Urinary bladder (tissue), 3 donors: ENCODE measurements at regions not wholly inside any gene's neighbourhood (a gene's known extent, or its start where the extent isn't known, plus 50 kb on each side); places are given as distances from the start of the nearest gene placed in this dataset.

Source experiments
- DNase-seq: peaks from one replicate; pipeline ENCODE4 v3.0.0-alpha.2; 2015; ENCODE audit errors: extremely low spot score
- H3K27ac ChIP-seq: one replicate; pipeline ENCODE4 v1.5.1; 2013; ENCODE audit warnings: low read depth, mild to moderate bottlenecking, moderate library complexity
- H3K36me3 ChIP-seq: one replicate; pipeline ENCODE4 v1.6.1; 2013; ENCODE audit warnings: mild to moderate bottlenecking, moderate library complexity; ENCODE audit not compliant: insufficient read depth
- H3K4me1 ChIP-seq: one replicate; pipeline ENCODE4 v1.6.1; 2013; ENCODE audit warnings: mild to moderate bottlenecking, moderate library complexity; ENCODE audit not compliant: insufficient read depth
- H3K4me3 ChIP-seq: one replicate; pipeline ENCODE4 v1.5.1; 2013; ENCODE audit warnings: low read depth, low read length
- WGBS: extraction: QIAGEN DNeasy Blood & Tissue Kit; methylation state at CpG from one replicate; pipeline ENCODE4 v1.1.7; 2013; 5-methylcytosine and 5-hydroxymethylcytosine counted together
- donor health status: healthy with polysubstance abuse.
- donor health status: healthy.

DNA sequence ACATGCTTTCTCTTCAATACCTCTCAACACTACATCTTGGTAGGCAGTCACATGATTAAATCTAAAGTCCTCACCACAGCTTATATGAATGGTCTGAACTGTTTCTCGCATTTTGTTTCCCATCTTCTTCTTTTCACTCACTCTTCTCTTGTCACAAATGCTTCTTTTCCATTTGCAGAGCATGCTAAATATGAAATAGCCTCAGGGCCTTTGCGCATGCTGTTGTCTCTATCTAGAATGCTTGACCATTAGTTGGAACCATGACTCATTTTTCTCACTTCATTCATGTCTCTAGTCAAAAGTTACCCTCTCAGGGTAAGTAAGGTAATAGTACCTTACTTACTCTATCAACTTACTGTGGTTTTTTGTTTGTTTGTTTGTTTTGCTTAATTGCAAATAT is 239.7 kb downstream of the PTPRC start:
- WGBS, result over 99% methylated on average over 2 of the region's 2 CpGs
- DNase-seq, result no peak
- H3K27ac ChIP-seq, result no peak overlapping the region
- no peak overlapping the region for H3K4me3 ChIP-seq
- H3K4me1 ChIP-seq, result no peaks in the 10 kb centered on the region
- H3K36me3 ChIP-seq, result no peaks in the 10 kb centered on the region

- no peak for DNase-seq
- no peaks in the 10 kb centered on the region for H3K36me3 ChIP-seq
- H3K4me3 ChIP-seq, result no peak overlapping the region
- no peak overlapping the region for H3K27ac ChIP-seq
- WGBS, result 85% methylated on average over 5 of the region's 5 CpGs
- H3K4me1 ChIP-seq, result no peaks in the 10 kb centered on the region
Observed at GRCh38 chr1:198879711-198880306, 241.0 kb downstream of the PTPRC start.

GRCh38 chr1:198880397-198880796 is 241.6 kb downstream of the PTPRC start:
- WGBS, result 96% methylated on average over 2 of the region's 2 CpGs
- Histone ChIP-seq H3K4me1 (no peaks in the 10 kb centered on the region), H3K4me3 (no peak overlapping the region), H3K36me3 (no peaks in the 10 kb centered on the region), H3K27ac (no peak overlapping the region)
- no peak for DNase-seq

DNA sequence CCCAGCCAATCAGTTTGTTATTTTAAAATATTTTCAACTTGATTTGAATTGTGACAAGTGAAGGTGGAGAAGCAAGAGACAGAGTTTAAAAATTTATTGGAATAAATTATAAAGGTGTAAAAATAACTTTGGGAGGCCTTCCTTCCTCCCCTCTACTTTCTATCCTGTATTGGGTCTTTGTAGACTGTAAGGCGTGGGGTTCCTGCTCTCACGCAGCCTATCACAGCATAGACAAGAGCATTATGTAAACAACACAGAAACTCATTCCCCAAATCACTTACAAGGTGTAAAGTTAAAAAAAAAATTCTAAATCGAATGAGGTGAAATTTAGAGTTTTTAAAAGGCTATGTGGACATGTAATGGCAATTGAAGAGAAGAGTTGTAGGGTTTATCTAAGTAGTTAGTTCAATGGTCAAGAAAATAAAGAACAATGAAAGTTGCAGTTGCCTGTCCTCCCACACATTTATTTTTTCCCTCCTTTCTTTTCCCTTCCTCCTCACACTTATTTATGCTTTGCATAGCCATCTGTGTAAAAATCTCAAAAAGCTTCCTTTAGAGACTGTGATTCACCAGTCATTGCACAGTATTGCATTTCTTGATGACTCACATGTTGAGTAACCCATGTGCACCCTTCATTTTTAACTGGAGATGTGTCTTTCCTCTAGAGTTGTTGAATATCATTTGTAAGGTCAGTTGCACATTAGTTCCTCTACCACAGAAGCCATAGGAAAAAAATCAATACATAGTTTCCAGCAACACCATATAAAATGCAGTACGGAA is 242.2 kb downstream of the PTPRC start:
- DNase-seq, result no peak
- WGBS, result 94% methylated on average over 4 of the region's 4 CpGs
- no peaks in the 10 kb centered on the region for H3K36me3 ChIP-seq
- H3K4me3 ChIP-seq, result no peak overlapping the region
- no peaks in the 10 kb centered on the region for H3K4me1 ChIP-seq
- no peak overlapping the region for H3K27ac ChIP-seq

GRCh38 chr1:198883184-198883583 is 244.3 kb downstream of the PTPRC start:
- no peak for DNase-seq
- no peaks in the 10 kb centered on the region for H3K36me3 ChIP-seq
- no peaks in the 10 kb centered on the region for H3K4me1 ChIP-seq
- H3K4me3 ChIP-seq, result no peak overlapping the region
- H3K27ac ChIP-seq, result no peak overlapping the region

DNA sequence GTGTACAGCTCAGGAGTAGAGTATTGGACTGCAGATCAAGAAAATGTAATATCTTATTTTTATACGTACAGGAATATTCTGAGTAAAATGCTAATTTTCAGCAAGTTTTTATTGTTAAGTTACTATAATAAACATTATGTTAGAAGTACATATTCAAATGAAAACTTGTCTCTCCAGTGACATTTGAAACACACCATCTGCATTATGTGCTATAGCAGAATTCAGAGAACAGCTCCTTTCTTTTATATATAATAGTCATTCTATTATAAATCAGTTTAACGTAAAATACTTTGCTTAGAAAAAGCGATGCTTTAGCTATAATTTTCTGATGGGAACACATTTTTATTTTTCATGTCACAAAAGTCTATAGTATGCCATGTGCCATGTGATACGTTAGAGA is 249.0 kb downstream of the PTPRC start:
- WGBS, result 74% methylated on average over 4 of the region's 4 CpGs
- Histone ChIP-seq H3K4me3 (no peak overlapping the region), H3K27ac (no peak overlapping the region), H3K4me1 (no peaks in the 10 kb centered on the region), H3K36me3 (no peaks in the 10 kb centered on the region)
- DNase-seq, result no peak

DNA sequence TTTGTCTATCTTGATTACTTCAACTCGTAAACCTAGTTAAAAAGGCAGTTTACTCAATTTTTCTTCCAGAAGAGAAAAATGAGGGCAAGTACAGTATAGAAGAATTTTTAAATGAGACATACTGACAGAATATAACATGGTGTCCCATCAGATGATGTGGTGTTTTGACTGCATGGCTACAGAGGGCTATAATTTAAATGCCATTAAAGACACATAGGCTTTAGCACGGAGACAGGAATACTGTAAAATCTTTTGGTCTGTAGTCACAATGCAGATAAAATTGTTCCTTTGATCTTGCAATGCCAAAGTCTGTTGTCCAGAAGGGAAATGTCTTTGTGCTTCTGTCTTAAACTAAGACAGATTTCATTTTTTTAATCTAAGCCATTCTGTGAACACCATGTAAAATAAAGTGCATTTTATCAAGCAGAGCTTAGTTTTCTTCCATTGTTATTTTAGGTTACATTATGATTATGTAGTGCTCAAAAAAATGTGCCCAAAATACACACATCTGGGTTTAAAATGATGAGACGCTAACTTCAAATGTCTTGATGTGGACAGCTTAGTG is 249.6 kb downstream of the PTPRC start:
- WGBS, result 78% methylated on average over 3 of the region's 3 CpGs
- DNase-seq, result no peak

GRCh38 chr1:198889101-198889500 is 250.3 kb downstream of the PTPRC start:
- DNase-seq, result no peak
- WGBS, result 93% methylated on average over 1 of the region's 1 CpG
- H3K4me1 ChIP-seq, result no peaks in the 10 kb centered on the region
- H3K4me3 ChIP-seq, result no peak overlapping the region
- no peak overlapping the region for H3K27ac ChIP-seq
- no peaks in the 10 kb centered on the region for H3K36me3 ChIP-seq

More for the DNA sequence above, 249.6 kb downstream of the PTPRC start:
- H3K27ac ChIP-seq, result no peak overlapping the region
- H3K4me1 ChIP-seq, result no peaks in the 10 kb centered on the region
- H3K4me3 ChIP-seq, result no peak overlapping the region
- no peaks in the 10 kb centered on the region for H3K36me3 ChIP-seq

DNA sequence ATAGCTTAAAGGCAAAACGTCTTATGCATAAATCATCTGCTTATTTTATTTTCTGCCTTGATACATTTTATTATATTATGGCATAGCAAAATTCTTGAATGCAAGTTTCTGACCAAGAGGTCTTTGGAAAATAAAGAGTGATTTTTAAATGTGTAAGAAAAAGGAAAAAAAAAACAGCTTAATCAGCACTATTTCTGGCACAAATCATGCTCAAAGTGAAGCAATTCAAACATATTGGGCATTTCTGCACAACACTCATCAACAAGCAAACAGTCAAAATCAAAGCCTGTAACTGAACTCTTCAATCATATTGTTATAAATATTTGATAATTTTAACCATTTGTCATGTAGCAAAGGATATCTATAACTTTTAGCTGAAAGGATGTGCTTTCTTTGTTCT is 250.9 kb downstream of the PTPRC start:
- no peaks in the 10 kb centered on the region for H3K4me1 ChIP-seq
- H3K36me3 ChIP-seq, result no peaks in the 10 kb centered on the region
- WGBS, result 67% methylated on average over 1 of the region's 1 CpG
- no peak overlapping the region for H3K27ac ChIP-seq
- H3K4me3 ChIP-seq, result no peak overlapping the region
- DNase-seq, result no peak

DNA sequence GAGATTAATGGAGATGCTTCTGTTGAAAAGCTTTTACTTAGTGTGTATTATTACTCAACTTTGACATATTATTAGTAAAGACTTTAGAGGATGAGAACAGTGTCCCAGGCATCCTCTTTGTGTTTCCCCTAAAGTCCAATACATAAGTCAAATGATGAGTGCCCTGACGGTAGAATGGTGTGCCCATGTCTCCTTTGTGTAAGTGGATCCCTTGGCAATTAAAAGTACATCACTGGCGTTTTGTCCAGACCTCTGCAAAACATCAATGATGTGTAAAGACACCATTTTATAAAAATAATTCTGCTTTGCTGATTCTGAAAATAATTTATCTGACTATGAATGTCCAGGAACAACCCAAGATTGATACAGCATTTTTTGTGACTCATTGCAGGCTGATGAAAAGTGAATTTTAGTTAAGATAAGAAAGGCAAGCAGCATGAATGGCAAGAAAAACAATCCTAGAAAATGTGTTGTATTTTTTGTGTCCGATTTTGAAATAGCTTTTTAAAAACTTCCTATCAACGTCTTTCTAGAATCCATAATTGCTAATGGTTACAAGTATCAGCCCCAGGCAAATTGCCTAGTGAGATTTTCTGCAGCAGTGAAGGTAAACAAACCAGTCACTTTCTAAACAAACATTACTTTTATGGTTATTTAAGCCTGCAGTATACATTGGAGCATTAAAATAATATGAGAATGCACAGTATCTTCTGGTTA is 251.5 kb downstream of the PTPRC start:
- Histone ChIP-seq H3K4me3 (no peak overlapping the region), H3K4me1 (no peaks in the 10 kb centered on the region), H3K27ac (no peak overlapping the region), H3K36me3 (no peaks in the 10 kb centered on the region)
- DNase-seq, result no peak
- WGBS, result 53% methylated on average over 4 of the region's 4 CpGs

DNA sequence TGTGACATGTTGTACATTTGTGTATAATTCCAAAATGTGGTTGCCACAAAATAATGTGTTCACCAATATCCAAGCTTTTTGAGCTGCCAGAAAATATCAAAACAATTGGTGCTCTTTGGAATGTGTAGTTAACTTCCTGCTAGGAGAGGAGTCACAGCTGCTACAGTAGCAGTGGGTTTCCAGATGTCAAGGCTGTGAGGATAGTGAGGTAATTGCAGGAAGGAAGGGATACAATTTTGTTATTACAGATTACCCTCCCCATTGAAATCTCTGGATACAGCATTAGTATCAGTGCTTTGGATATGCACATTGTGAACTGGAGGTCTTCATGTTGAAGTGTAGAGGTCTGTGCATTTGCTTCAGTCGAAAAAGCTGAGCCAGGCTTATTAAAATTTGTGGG is 253.2 kb downstream of the PTPRC start:
- DNase-seq, result no peak
- no peak overlapping the region for H3K4me3 ChIP-seq
- H3K27ac ChIP-seq, result no peak overlapping the region
- H3K36me3 ChIP-seq, result no peaks in the 10 kb centered on the region
- H3K4me1 ChIP-seq, result no peaks in the 10 kb centered on the region
- 51% methylated on average over 1 of the region's 1 CpG for WGBS

DNA sequence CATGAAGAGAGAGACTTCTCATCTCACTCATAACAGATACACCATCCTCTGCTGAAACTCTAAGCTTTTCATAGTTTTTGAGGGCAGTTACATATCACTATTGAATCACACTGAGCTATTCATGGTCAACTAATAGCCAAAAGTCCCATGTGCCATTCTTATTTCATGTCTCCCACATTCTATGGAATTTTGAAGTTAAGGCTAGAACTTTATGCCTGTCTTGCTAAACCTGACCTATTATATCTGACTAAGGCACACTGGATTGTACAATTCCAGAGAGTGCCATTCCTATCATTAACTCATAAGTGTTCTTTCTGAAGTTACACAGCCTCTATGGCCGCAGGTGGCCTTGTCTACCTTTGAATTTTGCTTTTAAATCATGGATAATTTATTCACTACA is 254.3 kb downstream of the PTPRC start:
- DNase-seq, result no peak
- H3K4me1 ChIP-seq, result no peaks in the 10 kb centered on the region
- H3K4me3 ChIP-seq, result no peak overlapping the region
- no peaks in the 10 kb centered on the region for H3K36me3 ChIP-seq
- H3K27ac ChIP-seq, result no peak overlapping the region
- WGBS, result 99% methylated on average over 1 of the region's 1 CpG

DNA sequence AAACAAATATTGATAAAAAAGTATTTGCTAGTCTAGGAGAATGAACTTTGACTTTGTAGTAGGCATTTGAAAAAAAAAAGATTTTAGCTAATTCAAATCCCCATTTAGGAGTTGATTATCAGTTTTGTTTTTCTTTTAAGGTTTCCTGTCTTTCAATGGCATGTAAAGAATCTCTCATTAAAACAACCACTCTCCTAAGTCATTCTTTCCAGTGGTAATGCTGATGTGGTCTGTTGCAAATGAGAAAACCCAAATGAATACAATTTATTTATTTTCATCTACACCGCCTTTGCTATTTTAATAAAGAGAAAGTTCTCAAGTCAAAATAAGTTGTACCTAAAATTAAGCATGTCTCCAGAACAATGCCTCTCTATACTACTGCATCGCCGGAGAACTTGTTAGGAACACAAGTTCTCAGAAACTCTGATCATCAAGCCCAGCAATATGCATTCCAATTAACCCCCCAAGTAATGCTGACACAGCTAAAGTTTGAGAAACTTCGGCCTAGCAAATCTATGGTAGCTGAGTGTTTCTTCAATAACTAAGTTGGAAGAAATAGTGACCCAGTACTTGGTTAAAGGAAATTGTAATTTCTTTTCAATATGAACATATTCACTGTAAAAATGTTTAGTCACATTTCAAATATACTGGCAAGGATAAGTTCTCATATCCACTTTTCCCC is 255.1 kb downstream of the PTPRC start:
- Histone ChIP-seq H3K36me3 (no peaks in the 10 kb centered on the region), H3K4me3 (no peak overlapping the region), H3K4me1 (no peaks in the 10 kb centered on the region), H3K27ac (no peak overlapping the region)
- WGBS, result 94% methylated on average over 4 of the region's 4 CpGs
- DNase-seq, result no peak
